Type B pancreatic cell (in vitro differentiated cells): ENCODE measurements at regions not wholly inside any gene's neighbourhood (a gene's known extent, or its start where the extent isn't known, plus 50 kb on each side); places are given as distances from the start of the nearest gene placed in this dataset.

Experiments used
- DNase-seq: peaks from one replicate; pipeline ENCODE4 v3.0.0; 2021; ENCODE audit warnings: mixed read lengths; ENCODE audit not compliant: unreplicated experiment; ENCODE audit errors: extremely low spot score
- H3K27ac Mint-ChIP-seq: 2 replicates; pipeline ENCODE4 v1.8.0; 2021; ENCODE audit warnings: mild to moderate bottlenecking, mixed read lengths
- H3K27me3 Mint-ChIP-seq: 2 replicates; pipeline ENCODE4 v1.8.0; 2021; ENCODE audit warnings: mixed read lengths
- H3K36me3 Mint-ChIP-seq: 2 replicates; pipeline ENCODE4 v1.8.0; 2021; ENCODE audit warnings: mixed read lengths
- H3K4me1 Mint-ChIP-seq: one replicate; pipeline ENCODE4 v1.8.0; 2021; ENCODE audit warnings: mixed read lengths; ENCODE audit not compliant: unreplicated experiment
- H3K4me3 Mint-ChIP-seq: 2 replicates; pipeline ENCODE4 v1.8.0; 2021; ENCODE audit warnings: mild to moderate bottlenecking, mixed read lengths
- H3K9me3 Mint-ChIP-seq: 2 replicates; pipeline ENCODE4 v1.8.0; 2021; ENCODE audit warnings: mixed read lengths
- TF ChIP-seq, protein P1 (sequence below): fragments of 200-600 bp; sonication (generic); conservative IDR thresholded peaks from 2 replicates; pipeline ENCODE4 v1.5.0; 2021; ENCODE audit warnings: antibody characterized with exemption, mild to moderate bottlenecking

DNA sequence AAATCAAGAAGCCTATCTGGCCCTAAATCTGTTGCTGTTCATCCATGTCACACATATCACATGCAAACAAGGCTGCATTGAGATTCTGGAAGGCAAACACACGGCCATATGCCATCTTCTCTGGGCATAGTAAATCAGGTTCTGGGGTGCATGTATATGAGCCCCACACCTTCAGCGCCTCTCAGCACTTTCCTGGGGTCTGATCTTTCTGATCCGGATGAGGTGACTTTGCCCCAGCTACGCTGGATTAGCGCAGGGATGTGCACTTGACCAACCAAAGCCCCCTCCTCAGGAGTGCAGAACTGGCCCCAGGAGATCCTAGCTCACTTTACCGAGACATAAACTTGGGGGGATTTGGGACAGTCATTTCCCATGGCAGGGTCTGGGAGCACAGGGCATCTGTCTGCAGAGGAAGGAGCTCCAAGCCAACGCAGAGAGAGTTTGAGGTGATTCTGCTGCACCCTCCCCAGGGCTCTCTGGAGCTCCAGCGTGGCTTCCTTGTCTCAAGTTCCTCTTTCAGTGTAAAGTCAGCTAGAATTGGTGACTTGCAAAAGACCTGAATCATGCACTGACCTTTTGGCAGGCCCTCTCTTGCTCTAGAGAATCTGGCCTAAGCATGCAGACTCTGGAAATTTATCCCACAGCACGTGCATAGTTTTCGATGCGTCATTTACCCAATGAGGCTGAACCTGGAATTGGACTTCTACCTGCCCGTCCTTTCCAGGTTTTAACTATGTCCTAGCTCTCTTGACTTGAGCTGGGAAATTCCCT lies 63.5 kb upstream of the KLF13 start:
- DNase-seq, result peak; percentile 15
- H3K4me1 Mint-ChIP-seq, result no peaks in the 10 kb centered on the region

DNA sequence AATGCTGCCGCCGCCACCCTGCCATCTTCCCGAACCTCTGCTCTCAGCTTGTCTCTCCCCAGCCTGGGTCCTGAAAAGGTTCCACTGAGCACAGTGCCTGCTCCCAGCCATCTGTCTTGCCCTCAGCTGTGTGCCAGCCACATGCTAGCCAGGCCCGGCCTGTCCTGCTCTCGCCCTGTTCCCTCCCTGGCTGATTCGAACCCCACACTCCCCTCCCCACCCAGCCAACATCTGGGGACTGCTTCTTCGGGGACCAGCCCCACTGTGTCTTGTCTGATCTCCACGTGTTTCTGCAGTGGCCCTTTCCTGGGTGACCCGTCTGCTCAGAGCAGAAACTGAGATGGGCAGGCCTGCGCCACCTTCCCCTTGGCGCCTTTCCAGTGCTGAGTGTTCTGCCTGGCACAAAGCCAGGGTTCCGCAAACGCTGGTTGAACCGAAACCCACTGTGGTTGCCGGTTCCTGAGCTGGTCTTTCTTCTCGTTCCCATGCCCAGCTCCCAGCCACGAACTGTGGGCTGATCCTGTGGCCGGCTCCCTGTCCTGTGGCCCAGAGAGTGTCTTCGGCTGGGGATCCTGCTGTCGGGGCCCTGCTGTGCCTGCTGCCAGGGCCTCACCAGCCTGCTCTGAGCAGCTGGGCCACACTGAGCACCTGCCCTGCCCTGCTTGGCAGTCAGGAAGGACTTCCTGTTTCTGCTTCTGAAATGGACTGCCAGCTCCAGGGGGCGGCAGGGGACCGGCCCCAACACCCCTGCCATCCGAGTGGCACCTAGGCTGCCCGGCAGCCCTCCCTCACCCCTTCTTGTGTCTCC lies 62.7 kb upstream of the KLF13 start:
- DNase-seq, result peak; percentile 56
- Mint-ChIP-seq H3K36me3 (no peaks in the 10 kb centered on the region), H3K27me3 (no peaks in the 10 kb centered on the region), H3K4me1 (no peaks in the 10 kb centered on the region), H3K9me3 (no peaks in the 10 kb centered on the region), H3K4me3 (no peak overlapping the region), H3K27ac (peak overlapping the region; percentile 11)
- TF ChIP-seq, protein P1, sequence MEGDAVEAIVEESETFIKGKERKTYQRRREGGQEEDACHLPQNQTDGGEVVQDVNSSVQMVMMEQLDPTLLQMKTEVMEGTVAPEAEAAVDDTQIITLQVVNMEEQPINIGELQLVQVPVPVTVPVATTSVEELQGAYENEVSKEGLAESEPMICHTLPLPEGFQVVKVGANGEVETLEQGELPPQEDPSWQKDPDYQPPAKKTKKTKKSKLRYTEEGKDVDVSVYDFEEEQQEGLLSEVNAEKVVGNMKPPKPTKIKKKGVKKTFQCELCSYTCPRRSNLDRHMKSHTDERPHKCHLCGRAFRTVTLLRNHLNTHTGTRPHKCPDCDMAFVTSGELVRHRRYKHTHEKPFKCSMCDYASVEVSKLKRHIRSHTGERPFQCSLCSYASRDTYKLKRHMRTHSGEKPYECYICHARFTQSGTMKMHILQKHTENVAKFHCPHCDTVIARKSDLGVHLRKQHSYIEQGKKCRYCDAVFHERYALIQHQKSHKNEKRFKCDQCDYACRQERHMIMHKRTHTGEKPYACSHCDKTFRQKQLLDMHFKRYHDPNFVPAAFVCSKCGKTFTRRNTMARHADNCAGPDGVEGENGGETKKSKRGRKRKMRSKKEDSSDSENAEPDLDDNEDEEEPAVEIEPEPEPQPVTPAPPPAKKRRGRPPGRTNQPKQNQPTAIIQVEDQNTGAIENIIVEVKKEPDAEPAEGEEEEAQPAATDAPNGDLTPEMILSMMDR, result no peak

More for the DNA sequence above, 63.5 kb upstream of the KLF13 start:
- H3K4me3 Mint-ChIP-seq, result no peak overlapping the region
- no peaks in the 10 kb centered on the region for H3K27me3 Mint-ChIP-seq
- peak overlapping the region; percentile 11 for H3K27ac Mint-ChIP-seq
- no peaks in the 10 kb centered on the region for H3K36me3 Mint-ChIP-seq
- TF ChIP-seq, protein P1, result no peak
- no peaks in the 10 kb centered on the region for H3K9me3 Mint-ChIP-seq

DNA sequence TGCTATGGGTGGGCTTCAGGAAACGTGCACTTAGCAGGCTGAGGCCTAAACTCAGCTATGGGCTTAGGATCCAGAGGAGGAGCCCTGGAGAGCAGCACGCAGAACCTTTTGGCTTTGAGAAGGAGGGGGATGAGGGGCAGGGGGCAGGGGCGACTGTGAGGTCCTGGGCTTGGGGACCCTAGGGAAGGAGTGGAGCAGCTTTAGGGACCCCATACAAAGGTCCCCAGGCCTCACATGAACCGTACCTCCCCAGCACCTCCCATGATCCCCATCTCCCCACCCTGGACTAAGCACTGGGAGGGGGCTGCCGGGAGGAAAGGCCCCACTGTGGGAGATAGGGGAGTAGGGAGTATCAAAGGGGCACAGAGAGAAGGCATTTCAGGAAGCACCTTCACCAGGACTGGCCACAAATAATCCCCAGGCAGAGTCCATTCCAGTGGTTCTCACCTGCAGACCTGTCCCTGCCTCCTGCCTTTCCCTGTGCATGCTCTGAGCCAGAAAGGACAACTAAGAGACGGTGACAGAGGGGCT lies 62.0 kb upstream of the KLF13 start:
- no peak overlapping the region for H3K27ac Mint-ChIP-seq
- H3K4me3 Mint-ChIP-seq, result no peak overlapping the region
- H3K9me3 Mint-ChIP-seq, result no peaks in the 10 kb centered on the region
- no peaks in the 10 kb centered on the region for H3K27me3 Mint-ChIP-seq
- DNase-seq, result peak; percentile 29
- H3K36me3 Mint-ChIP-seq, result no peaks in the 10 kb centered on the region
- TF ChIP-seq, protein P1, result no peak
- no peaks in the 10 kb centered on the region for H3K4me1 Mint-ChIP-seq

DNA sequence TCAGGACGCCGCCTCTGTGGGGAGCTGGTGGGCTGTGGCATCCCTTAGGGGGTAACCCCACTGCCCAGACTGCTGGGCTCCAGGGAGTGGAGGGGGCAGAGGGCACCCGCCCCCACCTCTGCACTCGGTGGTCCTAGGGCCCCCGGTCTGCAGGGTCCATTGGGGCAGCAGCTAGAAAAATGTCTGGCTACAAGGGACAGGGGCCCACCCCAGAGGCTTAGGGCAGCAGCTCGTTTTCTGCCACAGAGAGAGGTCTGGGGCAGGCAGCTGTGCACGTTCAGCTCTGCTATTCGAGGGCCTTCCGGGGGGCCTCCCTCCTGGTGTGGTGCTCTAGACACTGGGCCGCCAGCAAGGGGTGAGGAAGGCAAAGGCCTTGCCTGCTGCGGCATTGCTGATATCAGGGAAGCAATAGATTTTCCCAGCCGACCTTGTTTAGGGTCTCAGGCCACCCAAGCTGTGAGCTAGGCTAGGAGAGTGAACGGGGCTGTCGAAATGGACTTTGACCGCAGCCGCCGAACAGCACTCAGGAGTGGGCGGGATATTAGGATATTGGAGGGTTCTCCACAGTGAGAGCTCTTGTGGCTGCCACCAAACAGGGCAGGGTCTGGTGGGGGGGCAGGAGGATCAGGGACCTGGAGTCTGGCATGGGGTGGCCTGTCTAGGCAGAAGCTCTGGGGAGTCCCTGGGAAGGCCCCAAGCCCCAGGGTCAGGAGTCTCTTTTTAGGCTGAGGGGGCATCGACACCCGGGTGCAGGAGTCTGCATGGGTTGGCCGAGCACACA lies 61.4 kb upstream of the KLF13 start:
- H3K36me3 Mint-ChIP-seq, result no peaks in the 10 kb centered on the region
- peaks cover 4% of the 10 kb centered on the region for H3K4me1 Mint-ChIP-seq
- no peaks in the 10 kb centered on the region for H3K27me3 Mint-ChIP-seq
- TF ChIP-seq, protein P1, result no peak
- H3K9me3 Mint-ChIP-seq, result no peaks in the 10 kb centered on the region
- no peak overlapping the region for H3K4me3 Mint-ChIP-seq
- DNase-seq, result peak; percentile 53
- peak overlapping the region; percentile 36 for H3K27ac Mint-ChIP-seq
